ENCODE measurements at regions not wholly inside any gene's neighbourhood (a gene's known extent, or its start where the extent isn't known, plus 50 kb on each side); places are given as distances from the start of the nearest gene placed in this dataset.

- TF ChIP-seq CUX1 (IDR thresholded peaks at IDR 0.05; ENCODE audit: insufficient replicate concordance, low read depth, low read length) (no peak), IRF3 (IDR thresholded peaks at IDR 0.05) (no peak), EP300 (IDR thresholded peaks at IDR 0.05; ENCODE audit: borderline replicate concordance in 1 of 2, control insufficient read depth in 1 of 2, low read depth in 2 of 2, low read length in 2 of 2) (no peak), ZBTB40 (IDR thresholded peaks at IDR 0.05; ENCODE audit: borderline replicate concordance) (no peak), CBFB (IDR thresholded peaks at IDR 0.05; ENCODE audit: low read depth) (no peak), IKZF1 (conservative IDR thresholded peaks at IDR 0.05) (no peak), SREBF2 (IDR thresholded peaks at IDR 0.05; ENCODE audit: low read length) (no peak), ZNF384 (IDR thresholded peaks at IDR 0.05; ENCODE audit: borderline replicate concordance, low read depth, low read length) (no peak), GABPA (IDR thresholded peaks at IDR 0.05; ENCODE audit: low read depth) (no peak)
These were observed 914.2 kb upstream of the RAG2 start (continued) for GRCh38 chr11:37512156-37512780.

Measured in GM12878 (cell line).